ENCODE measurements at regions not wholly inside any gene's neighbourhood (a gene's known extent, or its start where the extent isn't known, plus 50 kb on each side); places are given as distances from the start of the nearest gene placed in this dataset.

- no peaks in the 10 kb centered on the region for H3K9me3 ChIP-seq
- ATAC-seq (no peak), DNase-seq (no peak)
- H3K36me3 ChIP-seq (ENCODE audit: low read depth), result no peaks in the 10 kb centered on the region
- H3K4me1 ChIP-seq (ENCODE audit: low read depth), result no peaks in the 10 kb centered on the region
- H3K4me3 ChIP-seq, result no peak overlapping the region
- intact Hi-C loops (cut with DNase I, micrococcal nuclease), result no loop called here
- no peak for TF ChIP-seq CTCF (IDR thresholded peaks at IDR 0.05)
Measured at GRCh38 chr5:19064094-19064493, 923.9 kb downstream of the CDH18 start.

GRCh38 chr5:19067741-19068140 lies 920.3 kb downstream of the CDH18 start:
- intact Hi-C loops (cut with DNase I, micrococcal nuclease), result no loop called here
- no peaks in the 10 kb centered on the region for H3K36me3 ChIP-seq (ENCODE audit: low read depth)
- H3K4me3 ChIP-seq, result no peak overlapping the region
- no peaks in the 10 kb centered on the region for H3K9me3 ChIP-seq
- H3K4me1 ChIP-seq (ENCODE audit: low read depth), result no peaks in the 10 kb centered on the region
- ATAC-seq (no peak), DNase-seq (no peak)
- no peak for TF ChIP-seq CTCF (IDR thresholded peaks at IDR 0.05)

- no peak for ATAC-seq
- TF ChIP-seq CTCF (IDR thresholded peaks at IDR 0.05), result no peak
- Histone ChIP-seq H3K36me3 (ENCODE audit: low read depth) (no peaks in the 10 kb centered on the region), H3K4me1 (ENCODE audit: low read depth) (no peaks in the 10 kb centered on the region), H3K4me3 (no peak overlapping the region), H3K9me3 (no peaks in the 10 kb centered on the region)
- intact Hi-C loops (cut with DNase I, micrococcal nuclease), result no loop called here
- no peak for DNase-seq
Measured at GRCh38 chr5:19098434-19098833, 889.6 kb downstream of the CDH18 start.

- Histone ChIP-seq H3K4me3 (no peak overlapping the region), H3K4me1 (ENCODE audit: low read depth) (no peaks in the 10 kb centered on the region), H3K36me3 (ENCODE audit: low read depth) (no peaks in the 10 kb centered on the region), H3K9me3 (no peaks in the 10 kb centered on the region)
- intact Hi-C loops (cut with DNase I, micrococcal nuclease), result no loop called here
- no peak for TF ChIP-seq CTCF (IDR thresholded peaks at IDR 0.05)
- no peak for ATAC-seq
- no peak for DNase-seq
Measured at GRCh38 chr5:19099195-19099594, 888.8 kb downstream of the CDH18 start.

- Histone ChIP-seq H3K4me1 (ENCODE audit: low read depth) (no peaks in the 10 kb centered on the region), H3K4me3 (no peak overlapping the region), H3K36me3 (ENCODE audit: low read depth) (no peaks in the 10 kb centered on the region), H3K9me3 (no peaks in the 10 kb centered on the region)
- DNase-seq (no peak), ATAC-seq (no peak)
- intact Hi-C loops (cut with DNase I, micrococcal nuclease), result no loop called here
- no peak for TF ChIP-seq CTCF (IDR thresholded peaks at IDR 0.05)
Measured at GRCh38 chr5:19104948-19105347, 883.1 kb downstream of the CDH18 start.

- TF ChIP-seq CTCF (IDR thresholded peaks at IDR 0.05), result no peak
- intact Hi-C loops (cut with DNase I, micrococcal nuclease), result no loop called here
- DNase-seq (no peak), ATAC-seq (no peak)
- no peak overlapping the region for H3K4me3 ChIP-seq
- peaks cover 3% of the 10 kb centered on the region for H3K9me3 ChIP-seq
- H3K4me1 ChIP-seq (ENCODE audit: low read depth), result no peaks in the 10 kb centered on the region
- H3K36me3 ChIP-seq (ENCODE audit: low read depth), result no peaks in the 10 kb centered on the region
Measured at GRCh38 chr5:19122923-19123322, 865.1 kb downstream of the CDH18 start.
